ENCODE measurements at regions not wholly inside any gene's neighbourhood (a gene's known extent, or its start where the extent isn't known, plus 50 kb on each side); places are given as distances from the start of the nearest gene placed in this dataset.

- Mint-ChIP-seq H3K4me1 (ENCODE audit: low read depth) (no peaks in the 10 kb centered on the region), H3K27ac (no peak overlapping the region), H3K4me3 (ENCODE audit: low read depth) (no peak overlapping the region), H3K36me3 (ENCODE audit: insufficient read depth) (no peaks in the 10 kb centered on the region), H3K9me3 (ENCODE audit: low read depth) (no peaks in the 10 kb centered on the region), H3K27me3 (peaks cover 66% of the 10 kb centered on the region)
- DNase-seq (ENCODE audit: low spot score, unreplicated experiment), result no peak
- TF ChIP-seq, protein P1, sequence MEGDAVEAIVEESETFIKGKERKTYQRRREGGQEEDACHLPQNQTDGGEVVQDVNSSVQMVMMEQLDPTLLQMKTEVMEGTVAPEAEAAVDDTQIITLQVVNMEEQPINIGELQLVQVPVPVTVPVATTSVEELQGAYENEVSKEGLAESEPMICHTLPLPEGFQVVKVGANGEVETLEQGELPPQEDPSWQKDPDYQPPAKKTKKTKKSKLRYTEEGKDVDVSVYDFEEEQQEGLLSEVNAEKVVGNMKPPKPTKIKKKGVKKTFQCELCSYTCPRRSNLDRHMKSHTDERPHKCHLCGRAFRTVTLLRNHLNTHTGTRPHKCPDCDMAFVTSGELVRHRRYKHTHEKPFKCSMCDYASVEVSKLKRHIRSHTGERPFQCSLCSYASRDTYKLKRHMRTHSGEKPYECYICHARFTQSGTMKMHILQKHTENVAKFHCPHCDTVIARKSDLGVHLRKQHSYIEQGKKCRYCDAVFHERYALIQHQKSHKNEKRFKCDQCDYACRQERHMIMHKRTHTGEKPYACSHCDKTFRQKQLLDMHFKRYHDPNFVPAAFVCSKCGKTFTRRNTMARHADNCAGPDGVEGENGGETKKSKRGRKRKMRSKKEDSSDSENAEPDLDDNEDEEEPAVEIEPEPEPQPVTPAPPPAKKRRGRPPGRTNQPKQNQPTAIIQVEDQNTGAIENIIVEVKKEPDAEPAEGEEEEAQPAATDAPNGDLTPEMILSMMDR (IDR thresholded peaks at IDR 0.05; ENCODE audit: unreplicated experiment), result no peak
These were observed 149.1 kb downstream of the AACS start for GRCh38 chr12:125214289-125214688.

GRCh38 chr12:125216756-125217155 is 151.5 kb downstream of the AACS start:
- H3K4me3 Mint-ChIP-seq (ENCODE audit: low read depth), result no peak overlapping the region
- H3K27ac Mint-ChIP-seq, result no peak overlapping the region
- peaks cover 73% of the 10 kb centered on the region for H3K27me3 Mint-ChIP-seq

DNA sequence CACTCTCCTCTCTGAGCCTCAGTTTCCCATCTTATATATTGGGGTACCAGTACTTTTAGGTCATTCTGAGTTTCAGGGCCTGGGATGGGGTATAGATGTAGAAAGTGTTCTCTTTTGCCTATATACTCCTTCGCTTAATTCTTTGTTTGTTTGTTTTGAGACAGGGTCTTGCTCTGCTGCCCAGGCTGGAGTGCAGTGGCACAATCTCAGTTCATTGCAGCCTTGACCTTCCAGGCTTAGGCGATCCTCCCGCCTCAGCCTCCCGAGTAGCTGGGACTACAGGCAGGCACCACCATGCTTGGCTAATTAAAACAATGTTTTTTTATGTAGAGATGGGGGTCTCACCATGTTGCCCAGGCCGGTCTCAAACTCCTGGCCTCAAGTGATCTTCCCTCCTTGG is 152.1 kb downstream of the AACS start:
- Mint-ChIP-seq H3K9me3 (ENCODE audit: low read depth) (no peaks in the 10 kb centered on the region), H3K4me1 (ENCODE audit: low read depth) (peaks cover 7% of the 10 kb centered on the region), H3K27ac (no peak overlapping the region), H3K4me3 (ENCODE audit: low read depth) (no peak overlapping the region), H3K36me3 (ENCODE audit: insufficient read depth) (no peaks in the 10 kb centered on the region), H3K27me3 (peaks cover 73% of the 10 kb centered on the region)
- TF ChIP-seq, protein P1 (IDR thresholded peaks at IDR 0.05; ENCODE audit: unreplicated experiment), result no peak
- no peak for DNase-seq (ENCODE audit: low spot score, unreplicated experiment)

More at GRCh38 chr12:125216756-125217155, 151.5 kb downstream of the AACS start:
- Mint-ChIP-seq H3K9me3 (ENCODE audit: low read depth) (no peaks in the 10 kb centered on the region), H3K4me1 (ENCODE audit: low read depth) (peaks cover 7% of the 10 kb centered on the region), H3K36me3 (ENCODE audit: insufficient read depth) (no peaks in the 10 kb centered on the region)
- TF ChIP-seq, protein P1 (IDR thresholded peaks at IDR 0.05; ENCODE audit: unreplicated experiment), result no peak
- no peak for DNase-seq (ENCODE audit: low spot score, unreplicated experiment)

DNA sequence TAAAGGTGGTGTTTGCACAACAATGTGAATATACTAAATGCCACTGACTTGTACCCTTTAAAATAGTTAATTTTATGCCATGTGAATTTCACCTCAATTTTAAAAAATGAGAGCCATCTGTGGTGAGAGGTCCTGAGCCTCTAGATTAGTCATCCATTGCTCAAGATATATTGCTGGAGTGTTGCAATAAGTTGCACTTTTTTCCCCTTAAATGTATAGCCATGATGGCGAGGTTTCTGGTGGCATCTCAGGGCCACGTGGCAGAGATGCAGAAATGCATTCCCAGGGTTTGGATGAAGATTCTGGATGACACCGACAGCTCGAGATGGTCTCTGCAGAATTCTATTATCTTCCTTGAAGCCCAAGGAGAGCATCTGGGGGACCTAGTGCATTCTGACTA is 153.7 kb downstream of the AACS start:
- no peak for DNase-seq (ENCODE audit: low spot score, unreplicated experiment)
- TF ChIP-seq, protein P1 (IDR thresholded peaks at IDR 0.05; ENCODE audit: unreplicated experiment), result no peak
- no peaks in the 10 kb centered on the region for H3K36me3 Mint-ChIP-seq (ENCODE audit: insufficient read depth)
- no peak overlapping the region for H3K27ac Mint-ChIP-seq
- H3K4me3 Mint-ChIP-seq (ENCODE audit: low read depth), result no peak overlapping the region
- H3K4me1 Mint-ChIP-seq (ENCODE audit: low read depth), result peaks cover 7% of the 10 kb centered on the region
- H3K9me3 Mint-ChIP-seq (ENCODE audit: low read depth), result no peaks in the 10 kb centered on the region
- H3K27me3 Mint-ChIP-seq, result peaks cover 72% of the 10 kb centered on the region

DNA sequence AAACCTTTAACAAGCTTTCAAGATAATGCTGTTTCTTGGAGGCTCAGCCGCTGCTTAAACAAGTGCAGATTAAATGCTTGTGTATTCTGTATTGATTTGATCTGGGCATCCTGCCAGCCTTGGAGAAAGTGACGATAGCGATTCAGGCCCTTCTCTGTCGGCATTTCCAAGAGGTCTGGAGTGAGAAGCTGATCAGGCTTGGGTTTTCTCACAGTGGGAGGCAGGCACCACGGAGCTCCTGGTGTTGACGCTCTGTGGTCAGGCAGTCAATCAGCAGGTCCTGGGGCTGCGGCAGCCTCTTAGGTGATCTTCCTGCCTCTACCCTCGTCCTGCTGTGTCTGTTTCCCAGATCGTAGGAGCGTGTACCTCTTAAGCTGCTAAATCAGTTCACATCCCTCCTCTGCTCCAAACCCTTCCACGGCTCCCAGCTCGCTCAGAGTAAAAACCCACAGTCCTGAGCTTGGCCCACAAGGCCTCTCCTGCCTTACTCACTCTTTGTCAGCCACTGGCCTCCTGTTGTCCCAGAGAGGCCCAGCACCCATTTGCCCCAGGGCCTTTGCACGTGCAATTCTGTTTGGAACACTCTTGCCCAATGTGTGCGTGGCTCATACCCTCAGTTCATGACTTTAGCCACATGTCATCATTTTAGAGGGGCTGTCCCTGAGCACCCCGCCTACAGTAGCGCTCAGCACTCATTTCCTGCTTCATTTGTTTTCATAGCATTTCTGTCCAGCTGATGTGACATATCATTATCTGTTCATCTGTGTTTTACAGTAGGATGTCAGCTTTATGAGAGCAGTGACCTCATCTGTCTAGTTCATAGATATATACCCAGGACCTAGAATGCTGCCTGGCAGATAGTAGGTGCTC is 155.4 kb downstream of the AACS start:
- Mint-ChIP-seq H3K27ac (no peak overlapping the region), H3K27me3 (peaks cover 77% of the 10 kb centered on the region), H3K9me3 (ENCODE audit: low read depth) (no peaks in the 10 kb centered on the region), H3K4me1 (ENCODE audit: low read depth) (peaks cover 7% of the 10 kb centered on the region), H3K36me3 (ENCODE audit: insufficient read depth) (no peaks in the 10 kb centered on the region), H3K4me3 (ENCODE audit: low read depth) (no peak overlapping the region)
- TF ChIP-seq, protein P1 (IDR thresholded peaks at IDR 0.05; ENCODE audit: unreplicated experiment), result no peak
- no peak for DNase-seq (ENCODE audit: low spot score, unreplicated experiment)

Data from progenitor cell of endocrine pancreas (in vitro differentiated cells).